OCI-LY1 (cell line): ENCODE measurements at regions not wholly inside any gene's neighbourhood (a gene's known extent, or its start where the extent isn't known, plus 50 kb on each side); places are given as distances from the start of the nearest gene placed in this dataset.

ENCODE experiments used
- H2AFZ ChIP-seq: fragments of 200-600 bp; sonication (generic), shearing (Covaris generic); 2 replicates; pipeline ENCODE4 v1.6.0; 2014; ENCODE audit warnings: antibody characterized with exemption, mild to moderate bottlenecking, low read length
- H3F3A ChIP-seq: fragments of 200-600 bp; sonication (generic), shearing (Covaris generic); 2 replicates; pipeline ENCODE4 v1.6.0; 2014; ENCODE audit warnings: mild to moderate bottlenecking, antibody characterized with exemption, low read length, moderate library complexity; ENCODE audit not compliant: insufficient read depth
- H3K27ac ChIP-seq: fragments of 200-600 bp; sonication (generic); 2 replicates; pipeline ENCODE4 v1.5.1; 2014; ENCODE audit warnings: low read length, mixed run types, mild to moderate bottlenecking, low read depth; ENCODE audit not compliant: poor library complexity, severe bottlenecking
- H3K27me3 ChIP-seq: fragments of 200-600 bp; sonication (generic); 2 replicates; pipeline ENCODE4 v1.6.0; 2014; ENCODE audit warnings: antibody characterized with exemption, mild to moderate bottlenecking, low read length, moderate library complexity; ENCODE audit not compliant: insufficient read depth
- H3K36me3 ChIP-seq: fragments of 200-600 bp; sonication (generic); 2 replicates; pipeline ENCODE4 v1.6.1; 2014; ENCODE audit warnings: mild to moderate bottlenecking, antibody characterized with exemption, low read length, moderate library complexity, mixed read lengths; ENCODE audit not compliant: insufficient read depth
- H3K4me1 ChIP-seq: fragments of 200-600 bp; sonication (generic); 2 replicates; pipeline ENCODE4 v1.5.1; 2014; ENCODE audit warnings: mild to moderate bottlenecking, low read length, moderate library complexity; ENCODE audit not compliant: insufficient read depth, severe bottlenecking
- H3K4me2 ChIP-seq: fragments of 200-600 bp; sonication (generic), shearing (Covaris generic); 2 replicates; pipeline ENCODE4 v1.6.1; 2014; ENCODE audit warnings: low read length
- H3K4me3 ChIP-seq: fragments of 200-600 bp; sonication (generic); 2 replicates; pipeline ENCODE4 v1.5.1; 2014; ENCODE audit warnings: low read length, low read depth, mild to moderate bottlenecking, mixed read lengths; ENCODE audit not compliant: poor library complexity, severe bottlenecking
- H3K79me2 ChIP-seq: fragments of 200-600 bp; shearing (Covaris generic); 2 replicates; pipeline ENCODE4 v1.6.1; 2016; ENCODE audit warnings: mixed run types, low read length, mixed read lengths; ENCODE audit not compliant: insufficient read depth
- H3K9ac ChIP-seq: fragments of 200-600 bp; sonication (generic), shearing (Covaris generic); 2 replicates; pipeline ENCODE4 v1.6.1; 2014; ENCODE audit warnings: mild to moderate bottlenecking, low read length, mixed read lengths
- H3K9me2 ChIP-seq: fragments of 200-600 bp; sonication (generic), shearing (Covaris generic); 2 replicates; pipeline ENCODE4 v1.6.1; 2014; ENCODE audit warnings: low read depth, mild to moderate bottlenecking, low read length, mixed read lengths
- H3K9me3 ChIP-seq: fragments of 200-600 bp; shearing (Covaris generic); 2 replicates; pipeline ENCODE4 v1.6.1; 2014; ENCODE audit warnings: low read length, mixed read lengths
- H4K20me1 ChIP-seq: fragments of 200-600 bp; sonication (generic), shearing (Covaris generic); 2 replicates; pipeline ENCODE4 v1.6.0; 2016; ENCODE audit warnings: mild to moderate bottlenecking, low read length; ENCODE audit not compliant: insufficient read depth
- CTCF ChIP-seq: fragments of 200-600 bp; sonication (generic), shearing (Covaris generic); IDR thresholded peaks from 2 replicates; pipeline ENCODE4 v1.5.1; 2017; ENCODE audit warnings: mild to moderate bottlenecking, antibody characterized with exemption, low read length, moderate library complexity, mixed read lengths
- EZH2 ChIP-seq: fragments of 200-600 bp; sonication (generic), shearing (Covaris generic); IDR thresholded peaks from 2 replicates; pipeline ENCODE4 v1.8.0; 2017; ENCODE audit warnings: borderline replicate concordance, mixed run types, mild to moderate bottlenecking, antibody characterized with exemption, low read length, moderate library complexity, mixed read lengths

GRCh38 chr6:82097676-82098075, 149.9 kb downstream of the IBTK start:
- Histone ChIP-seq H3F3A (no peaks in the 10 kb centered on the region), H3K27me3 (no peaks in the 10 kb centered on the region), H3K9me3 (no peaks in the 10 kb centered on the region), H3K4me2 (no peak overlapping the region), H3K36me3 (no peaks in the 10 kb centered on the region), H3K4me3 (no peak overlapping the region), H3K9ac (no peak overlapping the region), H4K20me1 (no peaks in the 10 kb centered on the region), H2AFZ (no peak overlapping the region), H3K9me2 (no peaks in the 10 kb centered on the region), H3K27ac (no peak overlapping the region), H3K4me1 (no peaks in the 10 kb centered on the region), H3K79me2 (no peaks in the 10 kb centered on the region)
- no peak for TF ChIP-seq EZH2
- no peak for TF ChIP-seq CTCF

- Histone ChIP-seq H3K4me2 (no peak overlapping the region), H3K9me2 (no peaks in the 10 kb centered on the region), H3K27me3 (no peaks in the 10 kb centered on the region), H3K27ac (no peak overlapping the region), H3K4me1 (no peaks in the 10 kb centered on the region), H3K9me3 (no peaks in the 10 kb centered on the region), H3K4me3 (no peak overlapping the region), H3F3A (no peaks in the 10 kb centered on the region), H3K9ac (no peak overlapping the region), H4K20me1 (no peaks in the 10 kb centered on the region), H3K36me3 (no peaks in the 10 kb centered on the region), H3K79me2 (no peaks in the 10 kb centered on the region), H2AFZ (no peak overlapping the region)
- no peak for TF ChIP-seq EZH2
- no peak for TF ChIP-seq CTCF
These were observed 152.5 kb downstream of the IBTK start for GRCh38 chr6:82095091-82095490.

DNA sequence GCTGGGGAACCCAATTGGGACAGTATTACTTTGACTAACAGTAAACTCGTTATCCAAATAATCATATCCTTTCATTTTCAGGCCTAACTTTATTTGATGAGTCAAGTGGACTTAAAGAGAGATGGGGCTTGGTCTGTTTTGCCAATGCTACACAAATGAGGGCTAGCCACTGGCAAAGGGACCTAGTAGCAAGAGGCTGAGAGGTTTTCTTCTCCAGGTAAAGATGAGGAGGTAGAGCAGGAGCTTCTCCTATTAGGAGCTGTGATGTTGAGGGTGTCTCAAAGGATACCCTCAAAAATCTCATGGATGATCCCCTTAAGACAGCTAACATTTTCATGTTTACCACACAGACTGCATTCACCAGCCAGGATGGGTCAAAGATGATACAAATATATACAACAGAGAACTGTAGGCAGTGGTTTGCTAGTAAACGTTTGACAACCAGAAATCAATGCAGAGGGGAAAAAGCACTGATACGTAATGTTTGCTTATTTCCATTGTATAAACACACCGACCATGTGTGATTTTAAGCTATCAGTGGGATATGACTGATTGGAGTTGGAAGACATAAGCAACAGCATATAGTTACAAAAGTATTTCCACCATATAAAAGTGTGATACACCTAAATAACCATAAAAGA, 153.3 kb downstream of the IBTK start:
- no peak overlapping the region for H3K27ac ChIP-seq

More for the DNA sequence above, 153.3 kb downstream of the IBTK start:
- Histone ChIP-seq H2AFZ (no peak overlapping the region), H3K27me3 (no peaks in the 10 kb centered on the region), H3F3A (no peaks in the 10 kb centered on the region), H3K9me2 (no peaks in the 10 kb centered on the region), H4K20me1 (no peaks in the 10 kb centered on the region), H3K4me1 (no peaks in the 10 kb centered on the region), H3K4me2 (no peak overlapping the region), H3K9ac (no peak overlapping the region), H3K36me3 (no peaks in the 10 kb centered on the region), H3K4me3 (no peak overlapping the region), H3K9me3 (no peaks in the 10 kb centered on the region), H3K79me2 (no peaks in the 10 kb centered on the region)
- TF ChIP-seq EZH2 (no peak), CTCF (no peak)
